ENCODE measurements at regions not wholly inside any gene's neighbourhood (a gene's known extent, or its start where the extent isn't known, plus 50 kb on each side); places are given as distances from the start of the nearest gene placed in this dataset.

- intact Hi-C loops (cut with micrococcal nuclease; ENCODE audit: unreplicated experiment): no loop called here
- no peaks in the 10 kb centered on the region for H3K27me3 ChIP-seq (replicated peaks; ENCODE audit: control insufficient read depth, insufficient read depth, low read length)
- H3K9me3 Mint-ChIP-seq (ENCODE audit: unreplicated experiment): no peaks in the 10 kb centered on the region
- no peak for DNase-seq
- POLR2A ChIA-PET: no interaction called here
- no peaks in the 10 kb centered on the region for H3K9me3 ChIP-seq
- H3K4me1 Mint-ChIP-seq (ENCODE audit: low read depth, unreplicated experiment): no peaks in the 10 kb centered on the region
- H3K4me3 Mint-ChIP-seq (ENCODE audit: unreplicated experiment): no peak overlapping the region
- CTCF ChIA-PET: no interaction called here
- no peak overlapping the region for H3K27ac Mint-ChIP-seq (ENCODE audit: unreplicated experiment)
- H3K4me3 ChIP-seq (ENCODE audit: low read depth, low read length): no peak overlapping the region
- TF ChIP-seq, protein P1, sequence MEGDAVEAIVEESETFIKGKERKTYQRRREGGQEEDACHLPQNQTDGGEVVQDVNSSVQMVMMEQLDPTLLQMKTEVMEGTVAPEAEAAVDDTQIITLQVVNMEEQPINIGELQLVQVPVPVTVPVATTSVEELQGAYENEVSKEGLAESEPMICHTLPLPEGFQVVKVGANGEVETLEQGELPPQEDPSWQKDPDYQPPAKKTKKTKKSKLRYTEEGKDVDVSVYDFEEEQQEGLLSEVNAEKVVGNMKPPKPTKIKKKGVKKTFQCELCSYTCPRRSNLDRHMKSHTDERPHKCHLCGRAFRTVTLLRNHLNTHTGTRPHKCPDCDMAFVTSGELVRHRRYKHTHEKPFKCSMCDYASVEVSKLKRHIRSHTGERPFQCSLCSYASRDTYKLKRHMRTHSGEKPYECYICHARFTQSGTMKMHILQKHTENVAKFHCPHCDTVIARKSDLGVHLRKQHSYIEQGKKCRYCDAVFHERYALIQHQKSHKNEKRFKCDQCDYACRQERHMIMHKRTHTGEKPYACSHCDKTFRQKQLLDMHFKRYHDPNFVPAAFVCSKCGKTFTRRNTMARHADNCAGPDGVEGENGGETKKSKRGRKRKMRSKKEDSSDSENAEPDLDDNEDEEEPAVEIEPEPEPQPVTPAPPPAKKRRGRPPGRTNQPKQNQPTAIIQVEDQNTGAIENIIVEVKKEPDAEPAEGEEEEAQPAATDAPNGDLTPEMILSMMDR (IDR thresholded peaks at IDR 0.05; ENCODE audit: insufficient read depth in 1 of 2, low read depth in 1 of 2, low read length in 1 of 2, severe bottlenecking in 1 of 2, unreplicated experiment in 1 of 2): no peak
- H3K27me3 Mint-ChIP-seq (ENCODE audit: insufficient read depth, unreplicated experiment): peaks cover 4% of the 10 kb centered on the region
- no peaks in the 10 kb centered on the region for H3K36me3 ChIP-seq (ENCODE audit: control insufficient read depth, insufficient read depth, low read length)
- no TSS peak for BruUV-seq (replicated peaks)
- H3K36me3 Mint-ChIP-seq (ENCODE audit: insufficient read depth, unreplicated experiment): no peaks in the 10 kb centered on the region
- H3K4me1 ChIP-seq: no peaks in the 10 kb centered on the region
Measured at GRCh38 chr14:98428483-98428994, 843.5 kb downstream of the BCL11B start.

DNA sequence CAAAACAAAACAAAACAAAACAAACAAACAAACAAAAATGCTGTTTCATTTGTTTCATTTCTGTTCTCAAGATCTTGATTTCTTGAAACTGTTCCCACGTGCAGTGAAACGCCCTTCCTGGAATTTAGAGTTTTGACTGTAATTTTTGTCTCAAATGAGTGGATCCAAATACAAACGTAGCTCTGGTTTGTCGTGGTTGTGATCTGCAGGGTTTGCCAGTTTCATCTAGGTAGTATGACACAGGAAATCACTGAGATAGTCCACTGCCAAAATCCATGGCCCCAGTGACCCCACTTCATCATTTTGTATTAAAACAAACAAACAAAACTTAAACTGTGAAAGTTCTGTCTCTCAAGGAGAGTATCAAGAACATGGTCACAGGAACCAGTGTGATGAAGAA lies 838.6 kb downstream of the BCL11B start:
- H3K9me3 Mint-ChIP-seq (ENCODE audit: unreplicated experiment): no peaks in the 10 kb centered on the region
- no peaks in the 10 kb centered on the region for H3K36me3 Mint-ChIP-seq (ENCODE audit: insufficient read depth, unreplicated experiment)
- intact Hi-C loops (cut with micrococcal nuclease; ENCODE audit: unreplicated experiment): no loop called here
- no peaks in the 10 kb centered on the region for H3K4me1 Mint-ChIP-seq (ENCODE audit: low read depth, unreplicated experiment)
- Histone ChIP-seq H3K4me3 (ENCODE audit: low read depth, low read length) (no peak overlapping the region), H3K9me3 (no peaks in the 10 kb centered on the region), H3K36me3 (ENCODE audit: control insufficient read depth, insufficient read depth, low read length) (no peaks in the 10 kb centered on the region), H3K27me3 (replicated peaks; ENCODE audit: control insufficient read depth, insufficient read depth, low read length) (no peaks in the 10 kb centered on the region), H3K4me1 (no peaks in the 10 kb centered on the region)
- TF ChIP-seq, protein P1 (IDR thresholded peaks at IDR 0.05; ENCODE audit: insufficient read depth in 1 of 2, low read depth in 1 of 2, low read length in 1 of 2, severe bottlenecking in 1 of 2, unreplicated experiment in 1 of 2): no peak
- H3K4me3 Mint-ChIP-seq (ENCODE audit: unreplicated experiment): no peak overlapping the region
- no peak overlapping the region for H3K27ac Mint-ChIP-seq (ENCODE audit: unreplicated experiment)
- DNase-seq: no peak
- POLR2A ChIA-PET: no interaction called here
- CTCF ChIA-PET: no interaction called here
- H3K27me3 Mint-ChIP-seq (ENCODE audit: insufficient read depth, unreplicated experiment): peaks cover under 1% of the 10 kb centered on the region
- BruUV-seq (replicated peaks): no TSS peak

DNA sequence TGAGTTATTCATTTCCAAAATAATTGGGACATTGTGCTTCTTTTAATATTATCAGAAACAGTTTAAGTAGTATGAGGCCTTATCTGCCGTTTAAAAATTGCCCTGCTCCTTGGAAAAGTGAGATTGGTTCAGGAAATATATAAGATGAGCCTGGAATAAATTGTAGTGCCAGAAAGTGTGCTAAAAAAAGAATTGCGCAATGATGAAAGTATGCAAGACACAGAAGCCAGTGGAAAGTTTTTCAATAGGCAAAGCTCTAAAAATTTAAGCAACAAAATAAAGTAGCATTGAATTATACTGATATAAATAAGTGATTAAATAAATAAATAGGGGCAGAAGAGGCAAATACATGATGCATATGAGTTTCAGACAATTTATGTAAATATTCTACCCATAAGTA lies 834.9 kb downstream of the BCL11B start:
- ChIA-PET CTCF (no interaction called here), POLR2A (no interaction called here)
- TF ChIP-seq, protein P1 (IDR thresholded peaks at IDR 0.05; ENCODE audit: insufficient read depth in 1 of 2, low read depth in 1 of 2, low read length in 1 of 2, severe bottlenecking in 1 of 2, unreplicated experiment in 1 of 2): no peak
- H3K9me3 Mint-ChIP-seq (ENCODE audit: unreplicated experiment): no peaks in the 10 kb centered on the region
- H3K36me3 Mint-ChIP-seq (ENCODE audit: insufficient read depth, unreplicated experiment): no peaks in the 10 kb centered on the region
- no TSS peak for BruUV-seq (replicated peaks)
- Histone ChIP-seq H3K36me3 (ENCODE audit: control insufficient read depth, insufficient read depth, low read length) (no peaks in the 10 kb centered on the region), H3K9me3 (no peaks in the 10 kb centered on the region), H3K27me3 (replicated peaks; ENCODE audit: control insufficient read depth, insufficient read depth, low read length) (no peaks in the 10 kb centered on the region), H3K4me3 (ENCODE audit: low read depth, low read length) (no peak overlapping the region), H3K4me1 (no peaks in the 10 kb centered on the region)
- intact Hi-C loops (cut with micrococcal nuclease; ENCODE audit: unreplicated experiment): no loop called here
- H3K4me3 Mint-ChIP-seq (ENCODE audit: unreplicated experiment): no peak overlapping the region
- H3K27ac Mint-ChIP-seq (ENCODE audit: unreplicated experiment): no peak overlapping the region
- no peaks in the 10 kb centered on the region for H3K4me1 Mint-ChIP-seq (ENCODE audit: low read depth, unreplicated experiment)
- H3K27me3 Mint-ChIP-seq (ENCODE audit: insufficient read depth, unreplicated experiment): peaks cover 3% of the 10 kb centered on the region
- no peak for DNase-seq

All from Caco-2 (cell line).